ENCODE measurements at regions not wholly inside any gene's neighbourhood (a gene's known extent, or its start where the extent isn't known, plus 50 kb on each side); places are given as distances from the start of the nearest gene placed in this dataset.

GRCh38 chr15:94059013-94059587 lies 172.3 kb upstream of the MCTP2 start:
- DNase-seq (ENCODE audit: low spot score in 2 of 2): no peak
- no peak for FAIRE-seq

GRCh38 chr15:94057305-94057704 lies 174.1 kb upstream of the MCTP2 start:
- no peak for FAIRE-seq
- DNase-seq (ENCODE audit: low spot score in 2 of 2): no peak

GRCh38 chr15:94056314-94056713 lies 175.0 kb upstream of the MCTP2 start:
- DNase-seq (ENCODE audit: low spot score in 2 of 2) (no peak), FAIRE-seq (no peak)

GRCh38 chr15:94053626-94054025 lies 177.7 kb upstream of the MCTP2 start:
- DNase-seq (ENCODE audit: low spot score in 2 of 2) (no peak), FAIRE-seq (no peak)

GRCh38 chr15:94052711-94053110 lies 178.7 kb upstream of the MCTP2 start:
- DNase-seq (ENCODE audit: low spot score in 2 of 2) (no peak), FAIRE-seq (no peak)

GRCh38 chr15:94047566-94047965 lies 183.8 kb upstream of the MCTP2 start:
- FAIRE-seq (no peak), DNase-seq (ENCODE audit: low spot score in 2 of 2) (no peak)

- DNase-seq (ENCODE audit: low spot score in 2 of 2) (no peak), FAIRE-seq (no peak)
Observed at GRCh38 chr15:94042180-94042928, 189.0 kb upstream of the MCTP2 start.

GRCh38 chr15:94041746-94042145 lies 189.6 kb upstream of the MCTP2 start:
- DNase-seq (ENCODE audit: low spot score in 2 of 2) (no peak), FAIRE-seq (no peak)

GRCh38 chr15:94040541-94041248 lies 190.7 kb upstream of the MCTP2 start:
- DNase-seq (ENCODE audit: low spot score in 2 of 2): no peak
- FAIRE-seq: no peak

GRCh38 chr15:94036156-94036555 lies 195.2 kb upstream of the MCTP2 start:
- DNase-seq (ENCODE audit: low spot score in 2 of 2) (no peak), FAIRE-seq (no peak)

- FAIRE-seq: no peak
- DNase-seq (ENCODE audit: low spot score in 2 of 2): no peak
Observed at GRCh38 chr15:94033683-94034020, 197.7 kb upstream of the MCTP2 start.

- DNase-seq (ENCODE audit: low spot score in 2 of 2): no peak
- FAIRE-seq: no peak
Observed at GRCh38 chr15:94033014-94033682, 198.2 kb upstream of the MCTP2 start.

- DNase-seq (ENCODE audit: low spot score in 2 of 2) (no peak), FAIRE-seq (no peak)
Observed at GRCh38 chr15:94032571-94032970, 198.8 kb upstream of the MCTP2 start.

GRCh38 chr15:94031072-94031471 lies 200.3 kb upstream of the MCTP2 start:
- FAIRE-seq (no peak), DNase-seq (ENCODE audit: low spot score in 2 of 2) (no peak)

GRCh38 chr15:94029495-94029894 lies 201.9 kb upstream of the MCTP2 start:
- no peak for FAIRE-seq

GRCh38 chr15:94028809-94029208 lies 202.6 kb upstream of the MCTP2 start:
- DNase-seq (ENCODE audit: low spot score in 2 of 2): no peak
- FAIRE-seq: no peak

More at GRCh38 chr15:94029495-94029894, 201.9 kb upstream of the MCTP2 start:
- DNase-seq (ENCODE audit: low spot score in 2 of 2): no peak

- no peak for FAIRE-seq
- DNase-seq (ENCODE audit: low spot score in 2 of 2): no peak
Observed at GRCh38 chr15:94028121-94028520, 203.2 kb upstream of the MCTP2 start.

GRCh38 chr15:94027581-94027980 lies 203.8 kb upstream of the MCTP2 start:
- DNase-seq (ENCODE audit: low spot score in 2 of 2): no peak
- FAIRE-seq: no peak

- no peak for DNase-seq (ENCODE audit: low spot score in 2 of 2)
Observed at GRCh38 chr15:94026458-94027304, 204.7 kb upstream of the MCTP2 start.

GRCh38 chr15:94023531-94023930 lies 207.8 kb upstream of the MCTP2 start:
- DNase-seq (ENCODE audit: low spot score in 2 of 2) (peak in 1 of 2 donors; percentile 7), FAIRE-seq (no peak)

More at GRCh38 chr15:94026458-94027304, 204.7 kb upstream of the MCTP2 start:
- no peak for FAIRE-seq
